NCI-H69 (cell line): ENCODE measurements at regions not wholly inside any gene's neighbourhood (a gene's known extent, or its start where the extent isn't known, plus 50 kb on each side); places are given as distances from the start of the nearest gene placed in this dataset.

Experiments
- DNase-seq: peaks from one replicate; lab custom pipeline; 2025; lab: John Stamatoyannopoulos, UW

DNA sequence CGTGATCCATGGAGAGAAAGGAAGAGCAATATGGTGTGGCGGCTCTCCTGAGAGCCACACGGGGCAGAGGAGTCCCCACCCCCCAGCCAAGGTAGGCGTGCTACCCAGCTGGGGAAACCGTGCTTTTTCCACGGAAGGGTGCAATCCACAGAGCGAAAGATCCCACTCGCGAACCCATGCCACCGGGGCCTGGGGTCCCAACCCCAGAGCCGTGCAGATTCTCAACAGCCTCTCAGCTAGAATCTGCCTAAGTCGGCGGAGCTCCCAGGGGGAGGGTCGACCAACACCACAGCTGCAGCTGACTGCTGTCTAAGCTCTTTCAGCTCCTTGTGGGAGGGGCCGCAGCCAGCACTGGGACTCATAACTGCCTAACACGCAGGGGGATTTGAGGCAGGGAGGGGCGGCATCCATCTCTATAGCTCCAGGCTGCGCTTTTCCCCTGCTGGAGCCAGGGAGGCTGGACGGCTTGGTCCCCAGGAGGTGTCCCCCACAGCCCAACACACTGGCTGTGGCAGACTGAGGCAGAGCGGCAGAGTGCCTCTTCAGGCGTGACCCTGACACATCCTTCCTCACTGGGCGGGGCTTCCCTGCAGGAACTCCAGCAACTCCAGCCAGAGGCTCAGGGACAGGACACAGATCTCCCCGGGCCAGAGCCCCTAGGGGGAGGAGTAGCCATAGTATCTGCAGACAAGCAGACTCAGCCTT, 107.6 kb upstream of the ZBTB20 start:
- DNase-seq: peak; percentile 53

DNA sequence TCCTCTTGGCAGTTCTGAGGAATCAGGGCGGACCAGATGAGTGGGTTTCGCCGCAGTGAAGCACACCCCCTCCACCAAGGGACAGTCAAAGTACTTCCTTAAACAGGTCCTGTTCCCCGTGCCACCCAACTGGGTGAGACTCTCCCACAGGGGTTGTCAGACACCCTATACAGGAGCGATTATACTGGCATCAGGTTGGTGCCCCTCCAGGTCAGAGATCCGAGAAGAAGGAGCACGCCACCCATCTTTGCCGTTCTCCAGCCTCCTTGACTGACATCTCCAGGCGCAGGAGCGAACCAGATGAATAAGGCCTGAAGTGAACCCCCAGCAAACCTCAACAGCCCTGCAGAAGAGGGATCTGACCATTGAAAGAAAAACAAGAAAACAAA, 108.1 kb upstream of the ZBTB20 start:
- no peak for DNase-seq

DNA sequence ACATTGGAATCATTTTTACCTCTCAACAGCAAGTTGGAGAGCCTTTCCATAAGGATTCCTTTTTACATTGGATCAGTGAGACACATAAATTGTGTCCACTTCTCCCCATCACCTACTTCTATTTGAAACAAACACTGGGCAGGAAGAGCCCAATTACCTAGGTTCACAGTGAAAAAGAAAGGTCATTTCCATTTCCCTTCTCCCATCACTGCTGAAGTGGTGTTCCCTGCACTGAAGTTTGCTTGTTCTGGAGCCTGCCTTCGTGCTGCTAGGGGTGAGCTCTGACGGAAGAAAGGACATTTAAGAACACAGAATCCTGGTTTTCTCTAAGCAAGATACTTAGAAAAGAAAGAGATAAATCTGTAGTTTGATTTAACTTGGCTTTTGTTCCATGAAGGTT, 123.8 kb upstream of the ZBTB20 start:
- peak; percentile 30 for DNase-seq

DNA sequence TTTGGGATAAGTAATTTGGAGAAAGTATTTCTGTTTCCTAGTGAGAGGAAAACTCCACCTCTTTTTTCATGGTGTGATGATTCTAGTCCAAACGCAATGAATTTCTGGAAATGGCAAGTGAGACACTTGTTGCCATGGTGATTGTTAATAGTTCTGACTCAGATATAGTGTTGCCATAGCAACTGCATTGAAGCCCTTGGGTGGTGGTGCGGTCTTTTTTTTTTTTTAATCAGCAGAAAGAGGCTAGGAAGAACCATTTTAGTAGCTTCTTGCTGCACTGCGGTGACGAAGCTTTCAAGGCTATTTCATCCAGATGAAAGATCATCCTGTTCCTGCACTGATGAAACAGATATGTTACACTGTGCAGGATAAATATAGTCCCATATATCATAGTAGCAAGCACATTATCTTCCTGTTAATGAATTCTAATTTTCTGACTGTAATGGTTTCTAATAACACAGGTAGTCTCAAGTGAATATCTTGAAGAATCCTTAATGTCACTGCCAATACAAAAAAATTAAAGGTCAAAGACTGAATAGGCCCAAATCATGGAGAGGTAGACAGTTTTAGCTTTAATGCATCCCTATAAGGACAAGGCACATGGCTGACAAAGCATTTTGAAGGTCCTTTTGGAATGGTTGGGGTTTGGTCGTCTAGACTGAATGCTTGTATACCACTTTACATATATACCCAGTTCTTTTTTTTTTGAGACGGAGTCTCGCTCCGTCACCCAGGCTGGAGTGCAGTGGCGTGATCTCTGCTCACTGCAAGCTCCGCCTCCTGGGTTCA, 125.1 kb upstream of the ZBTB20 start:
- DNase-seq: peak; percentile 44

DNA sequence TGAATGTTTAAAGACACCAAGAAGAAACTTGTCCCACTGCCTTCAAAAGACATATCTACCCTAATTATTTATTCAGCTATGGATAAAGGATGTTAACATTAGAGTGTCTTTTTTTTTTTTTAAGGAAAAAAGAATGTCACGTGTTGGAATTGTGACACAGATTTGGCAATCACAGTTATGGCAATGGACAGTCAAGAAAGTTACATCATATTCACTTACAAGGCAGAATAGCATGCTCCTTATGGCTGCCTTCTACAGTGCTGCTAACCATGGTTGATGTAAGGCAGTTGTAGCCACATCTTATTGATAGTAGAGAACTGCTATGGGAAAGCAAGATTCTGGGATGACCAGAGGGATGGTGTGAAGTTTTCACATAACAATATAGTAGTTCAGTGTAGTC, 128.8 kb upstream of the ZBTB20 start:
- no peak for DNase-seq

DNA sequence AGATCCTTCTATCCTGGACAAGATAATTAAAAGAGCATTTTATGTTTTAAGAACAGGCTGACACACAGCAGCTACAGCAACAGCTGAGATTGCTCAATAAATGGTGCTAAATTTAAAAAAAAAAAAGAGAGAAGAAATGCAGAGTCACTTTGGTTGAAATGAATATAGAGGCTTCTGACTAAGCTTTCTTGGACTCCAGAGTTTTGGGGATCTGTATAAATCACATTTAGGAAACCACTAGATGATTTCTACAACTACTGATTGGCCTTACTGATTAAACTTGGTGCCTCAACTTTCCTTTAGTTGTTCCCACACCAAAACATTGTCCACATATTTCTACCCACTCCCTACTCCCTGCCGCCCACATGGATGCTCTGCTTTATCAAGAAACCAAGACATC, 132.9 kb upstream of the ZBTB20 start:
- DNase-seq: no peak

DNA sequence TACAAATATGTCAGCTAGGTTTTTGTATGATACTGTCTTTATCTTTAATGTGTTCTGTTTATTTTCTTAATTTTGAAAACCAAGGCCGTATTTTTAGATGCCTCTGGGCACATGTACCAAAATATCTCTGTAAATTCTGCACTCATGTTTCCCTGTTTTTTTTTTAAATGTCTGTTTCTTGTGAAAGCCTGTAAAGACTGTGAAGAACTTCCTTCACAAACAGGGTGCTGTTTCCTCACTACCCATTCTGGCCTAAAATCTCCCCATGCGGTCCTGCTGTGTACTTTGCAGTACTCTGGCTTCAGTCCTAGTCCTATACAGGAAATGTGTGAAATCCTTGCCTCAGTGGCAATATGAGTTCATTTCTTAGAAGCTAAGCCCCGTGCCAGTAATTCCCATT, 133.4 kb upstream of the ZBTB20 start:
- DNase-seq: no peak

DNA sequence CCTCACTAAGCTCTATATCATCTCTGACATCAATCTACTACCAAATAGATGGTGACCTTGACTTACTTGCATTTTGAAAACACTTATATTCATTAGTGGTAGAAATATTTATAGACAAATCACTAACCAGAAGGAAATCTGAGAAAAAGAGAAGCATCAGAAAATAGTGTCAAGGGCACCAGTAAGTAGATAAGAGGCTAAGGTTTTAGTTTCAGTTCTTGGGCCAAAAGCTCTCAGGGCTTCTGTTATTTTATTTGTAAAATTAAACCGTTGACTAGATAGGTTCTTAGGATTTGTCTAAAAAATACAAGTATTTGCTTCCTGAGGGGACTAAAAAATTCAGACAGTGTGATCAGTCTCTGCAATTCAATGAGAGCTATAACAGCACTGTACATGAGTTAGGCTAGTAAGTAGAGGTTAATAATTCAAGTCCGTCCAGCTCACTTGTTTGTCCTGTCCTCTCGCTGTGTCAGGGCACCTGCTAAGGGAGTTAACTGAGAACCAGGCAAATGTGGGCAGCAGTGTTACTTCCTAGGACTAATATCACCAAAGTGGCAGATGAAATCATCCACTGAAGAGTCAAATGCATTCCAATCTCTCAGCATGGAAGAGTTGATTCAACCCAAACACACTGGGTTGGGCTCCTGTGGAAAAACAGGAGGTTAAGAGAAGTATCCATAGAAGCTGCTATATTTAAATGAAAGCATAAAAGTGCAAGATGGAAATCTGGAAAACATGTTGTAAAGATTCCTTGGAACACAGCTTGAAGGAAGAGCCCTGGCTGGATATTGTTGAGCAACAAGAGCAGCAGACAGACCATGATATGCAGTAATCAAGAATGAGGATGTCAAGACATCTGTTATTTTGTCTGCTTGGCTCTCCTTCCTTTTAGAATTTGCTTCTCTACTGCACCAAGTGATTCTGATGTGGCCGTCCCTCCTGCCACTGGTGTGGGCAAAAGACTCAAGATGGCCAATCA, 134.9 kb upstream of the ZBTB20 start:
- no peak for DNase-seq

DNA sequence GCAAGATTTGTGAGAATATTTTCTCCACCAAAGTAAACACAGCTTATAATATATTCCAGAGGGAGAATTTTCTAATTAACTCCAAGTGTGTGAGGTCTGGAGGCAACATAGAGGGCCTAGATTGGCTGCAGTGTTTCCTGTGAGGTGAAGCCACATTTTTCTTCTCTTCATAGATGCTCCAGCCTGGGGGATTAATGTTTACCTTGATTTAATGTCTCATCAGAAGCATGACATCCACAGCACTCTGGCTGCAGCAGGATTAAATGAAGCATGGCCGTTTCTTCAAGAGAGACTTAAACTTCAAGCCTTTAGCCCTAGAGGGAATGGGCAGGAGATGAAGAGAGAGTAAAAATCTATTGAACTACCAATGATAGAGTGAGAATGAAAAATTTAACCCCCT, 137.9 kb upstream of the ZBTB20 start:
- DNase-seq: no peak

DNA sequence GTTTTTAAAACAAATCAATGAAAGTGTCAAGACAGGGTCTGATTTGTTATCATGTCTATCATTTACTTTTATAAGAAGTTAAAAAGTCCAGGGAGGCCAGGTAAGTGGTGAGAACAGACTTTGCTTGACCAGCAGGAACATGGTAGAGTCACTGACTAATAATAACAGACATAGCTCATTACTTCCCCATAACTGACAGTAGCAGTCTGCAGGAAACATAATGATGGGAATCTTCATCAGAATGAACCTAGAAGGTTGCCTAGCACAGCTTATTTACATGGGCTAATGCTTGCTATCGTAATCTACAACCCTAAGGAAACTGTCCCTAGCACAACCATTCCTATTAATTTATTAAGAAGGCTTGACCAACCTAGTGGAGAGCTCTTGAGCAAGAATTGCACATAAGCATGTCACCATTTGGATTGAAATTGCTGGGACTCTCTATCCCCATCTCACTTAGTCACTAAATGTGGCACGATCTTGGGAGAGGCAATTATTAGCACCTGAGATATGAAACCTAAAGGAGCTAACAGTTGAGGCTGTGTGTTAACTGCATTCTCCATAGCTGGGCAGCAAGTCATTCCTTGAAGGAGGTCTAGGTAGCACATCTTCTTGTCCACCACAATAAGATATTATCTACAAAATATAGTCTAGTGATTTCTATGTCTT, 139.6 kb upstream of the ZBTB20 start:
- no peak for DNase-seq

DNA sequence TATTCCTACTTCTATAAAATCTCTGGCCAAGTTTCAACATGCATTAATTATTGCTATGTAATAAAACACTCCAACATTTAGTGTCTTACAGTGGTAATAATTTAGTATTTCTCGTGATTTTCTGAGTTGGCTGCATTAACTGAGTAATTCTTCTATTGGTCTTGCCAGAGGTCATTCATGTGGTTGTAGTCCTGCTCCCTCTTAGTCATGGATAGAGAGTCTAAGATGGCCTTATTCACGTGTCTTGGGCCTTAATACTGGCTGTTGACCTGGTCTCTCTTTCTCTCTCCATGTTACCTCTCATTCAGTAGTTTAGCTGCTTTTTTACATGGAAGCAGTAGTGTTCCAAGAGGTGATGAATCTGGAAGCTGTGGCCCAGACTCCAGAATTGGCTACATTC, 140.1 kb upstream of the ZBTB20 start:
- DNase-seq: no peak

DNA sequence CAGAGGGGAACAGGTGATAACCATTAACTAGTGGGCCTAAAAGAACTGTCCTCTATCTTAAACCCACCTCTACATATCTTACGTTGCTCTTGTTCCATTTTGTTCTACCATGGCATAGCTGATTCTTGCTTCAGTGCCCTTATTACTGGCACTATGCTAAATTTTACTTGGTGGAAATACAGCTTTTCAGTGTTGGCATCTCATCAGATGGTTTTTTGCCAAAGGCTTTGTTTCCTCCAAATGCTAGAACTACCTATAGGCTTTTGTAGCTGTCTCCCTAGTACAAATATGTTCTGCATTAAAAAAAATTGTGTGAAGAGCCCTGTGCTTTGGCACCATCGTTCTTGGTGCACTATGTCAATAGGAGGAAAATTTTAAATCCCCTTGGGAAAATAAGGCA, 145.0 kb upstream of the ZBTB20 start:
- no peak for DNase-seq

DNA sequence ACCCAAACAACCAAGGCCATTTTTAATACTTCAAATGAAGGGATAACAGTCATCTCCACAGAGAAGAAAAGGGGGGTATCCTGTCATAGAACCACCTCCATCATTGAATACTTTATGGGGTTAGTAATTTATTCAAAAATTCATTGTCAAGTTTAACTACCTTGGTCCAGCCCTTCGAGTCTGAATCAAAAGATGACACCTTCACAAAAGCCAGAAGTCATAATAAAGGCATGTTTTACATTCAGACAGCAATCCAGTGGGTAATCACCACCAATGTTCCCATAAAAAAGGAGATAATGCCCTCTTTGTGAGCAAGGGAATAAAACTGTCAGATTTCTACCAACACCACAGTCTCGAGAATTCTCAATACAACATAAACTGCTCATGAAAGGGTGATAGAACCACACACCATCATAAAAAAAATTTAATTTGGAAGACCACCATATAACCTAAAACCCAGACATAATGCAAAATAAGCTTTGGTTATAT, 145.6 kb upstream of the ZBTB20 start:
- no peak for DNase-seq

DNA sequence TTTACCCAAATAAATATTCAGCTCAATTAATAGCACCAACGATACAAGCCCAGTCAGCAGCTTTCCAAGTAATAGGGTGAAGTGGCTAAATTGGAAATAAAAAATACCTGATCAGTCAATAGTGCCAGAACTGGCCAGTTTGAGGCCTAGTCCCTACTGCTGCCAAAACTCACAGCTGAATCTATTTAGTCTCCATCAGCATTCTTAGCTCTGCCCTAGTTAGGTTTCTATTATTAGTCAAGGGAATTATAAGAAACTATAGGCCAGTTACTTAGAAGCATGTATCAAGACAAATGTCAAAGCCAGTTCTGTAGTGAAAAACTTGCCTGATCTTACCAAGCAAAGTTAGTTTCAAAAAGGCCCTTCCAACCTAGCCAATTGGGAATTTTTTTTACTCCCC, 146.2 kb upstream of the ZBTB20 start:
- no peak for DNase-seq

DNA sequence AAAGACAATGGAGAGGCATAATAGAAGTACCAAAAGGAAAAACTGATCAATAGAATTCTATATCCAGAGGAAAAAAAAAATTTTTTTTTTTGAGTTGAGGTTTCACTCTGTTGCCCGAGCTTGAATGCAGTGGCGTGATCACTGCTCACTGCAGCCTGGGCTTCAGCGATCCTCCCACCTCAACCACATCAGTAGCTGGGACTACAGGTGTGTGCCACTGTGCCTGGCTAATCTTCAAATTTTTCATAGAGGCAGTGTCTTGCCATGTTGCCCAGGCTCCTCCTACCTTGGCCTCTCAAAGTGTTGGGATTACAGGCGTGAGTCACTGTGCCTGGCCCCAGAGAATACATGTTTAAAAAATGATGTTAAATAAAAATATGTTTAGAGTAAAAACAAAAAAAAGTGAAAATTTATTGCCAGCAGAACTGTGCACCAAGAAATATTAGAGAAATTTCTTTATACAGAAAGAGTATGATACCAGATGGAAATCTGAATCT, 154.3 kb upstream of the ZBTB20 start:
- no peak for DNase-seq

DNA sequence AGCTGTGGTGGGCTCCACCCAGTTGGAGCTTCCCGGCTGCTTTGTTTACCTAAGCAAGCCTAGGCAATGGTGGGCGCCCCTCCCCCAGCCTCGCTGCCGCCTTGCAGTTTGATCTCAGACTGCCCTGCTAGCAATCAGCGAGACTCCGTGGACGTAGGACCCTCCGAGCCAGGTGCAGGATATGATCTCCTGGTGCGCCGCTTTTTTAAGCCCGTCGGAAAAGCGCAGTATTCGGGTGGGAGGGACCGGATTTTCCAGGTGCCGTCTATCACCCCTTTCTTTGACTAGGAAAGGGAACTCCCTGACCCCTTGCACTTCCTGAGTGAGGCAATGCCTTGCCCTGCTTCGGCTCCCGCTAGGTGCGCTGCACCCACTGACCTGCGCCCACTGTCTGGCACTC, 170.9 kb upstream of the ZBTB20 start:
- peak; percentile 38 for DNase-seq

DNA sequence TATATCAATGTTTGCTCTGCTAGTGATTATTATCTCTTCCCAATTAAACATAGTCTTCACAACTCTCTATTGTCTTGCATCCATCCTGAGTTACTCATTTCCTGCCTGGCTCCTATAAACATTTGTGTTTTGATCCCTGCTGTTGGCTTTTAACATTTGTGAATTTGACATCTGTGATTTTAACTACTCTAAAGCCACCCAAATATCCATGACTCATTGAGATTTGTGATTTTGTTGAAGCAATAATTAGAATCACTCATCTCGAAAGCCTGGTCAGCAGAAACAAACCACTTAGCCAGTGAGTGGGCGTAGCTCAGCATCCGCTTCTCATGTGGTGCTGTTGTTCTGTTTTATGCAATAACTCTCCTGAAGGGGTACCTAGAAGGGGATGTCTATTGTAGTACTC, 174.3 kb upstream of the ZBTB20 start:
- peak; percentile 86 for DNase-seq

DNA sequence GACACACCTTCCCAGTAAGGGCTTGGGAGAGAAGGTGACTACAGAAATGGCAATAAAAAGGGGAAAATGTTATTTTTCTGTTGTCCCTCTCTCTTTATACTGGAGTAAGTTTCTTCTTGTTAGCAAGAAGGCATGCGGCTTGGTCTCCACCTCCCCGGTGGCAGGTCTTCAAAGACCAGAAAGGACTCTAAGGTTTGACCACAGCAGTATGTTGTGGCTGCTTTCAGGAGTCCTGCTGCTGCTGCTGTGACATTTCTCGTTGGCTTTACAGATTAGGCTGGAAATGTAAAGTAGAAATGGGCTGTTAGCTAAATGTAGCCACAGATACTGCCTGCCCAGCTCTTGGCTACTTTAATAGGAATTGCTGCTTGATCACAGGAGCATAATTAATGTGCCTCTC, 175.8 kb upstream of the ZBTB20 start:
- no peak for DNase-seq

DNA sequence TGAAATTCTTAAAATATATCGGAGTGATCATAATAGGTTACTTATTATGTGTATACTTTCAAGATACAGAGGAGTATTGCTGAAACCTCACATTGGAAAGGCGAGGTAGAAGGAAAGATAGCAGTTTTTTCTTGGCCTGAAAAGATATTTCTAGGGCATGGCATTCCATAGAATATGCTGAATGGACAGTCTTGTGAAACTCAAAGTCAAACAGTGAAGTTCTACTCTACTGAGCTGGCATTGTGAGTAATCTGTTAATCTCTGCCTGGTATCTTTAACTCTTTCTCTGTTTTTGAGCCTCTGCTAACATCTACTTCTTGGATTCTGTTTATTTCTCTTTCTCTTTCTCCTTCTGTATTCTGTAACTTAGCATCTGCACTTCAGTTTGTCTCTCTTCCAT, 176.3 kb upstream of the ZBTB20 start:
- no peak for DNase-seq

DNA sequence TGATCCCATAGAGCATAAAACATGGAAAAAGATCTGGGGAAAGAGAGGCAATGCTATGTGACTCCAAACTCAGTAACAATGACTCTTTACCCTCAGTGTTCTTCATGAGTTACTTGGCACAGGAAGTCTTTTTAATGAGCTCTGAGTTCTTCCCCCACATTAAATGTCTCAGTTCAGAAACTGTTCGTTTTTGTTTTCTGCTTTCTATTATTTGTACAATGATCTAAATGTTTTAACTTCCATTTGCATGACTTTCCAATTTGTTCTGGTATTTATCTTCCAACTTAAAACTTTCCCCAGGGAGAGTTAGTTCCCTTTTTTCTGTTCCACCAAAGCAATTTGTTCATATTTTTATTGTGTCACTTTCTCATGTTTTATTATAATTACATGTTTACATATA, 177.0 kb upstream of the ZBTB20 start:
- DNase-seq: no peak

DNA sequence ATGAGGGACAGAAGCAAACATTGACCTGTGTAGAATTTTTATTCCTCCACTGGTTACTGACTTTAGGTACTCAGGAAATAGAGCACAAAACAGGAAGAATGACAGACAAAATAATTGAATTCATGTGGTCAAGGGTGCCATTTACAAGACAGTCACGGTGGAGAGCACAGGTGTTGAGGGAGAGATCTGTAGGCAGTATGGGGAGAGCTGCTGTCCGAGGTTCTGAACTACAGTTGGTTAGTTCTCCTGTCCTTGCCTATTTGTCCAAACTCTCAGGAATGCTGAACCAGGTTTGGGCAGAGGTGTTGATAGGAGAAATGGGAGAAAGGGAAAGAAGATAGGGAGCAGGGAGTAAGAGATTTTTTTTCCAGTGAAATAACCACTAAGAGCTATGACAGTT, 178.5 kb upstream of the ZBTB20 start:
- no peak for DNase-seq

DNA sequence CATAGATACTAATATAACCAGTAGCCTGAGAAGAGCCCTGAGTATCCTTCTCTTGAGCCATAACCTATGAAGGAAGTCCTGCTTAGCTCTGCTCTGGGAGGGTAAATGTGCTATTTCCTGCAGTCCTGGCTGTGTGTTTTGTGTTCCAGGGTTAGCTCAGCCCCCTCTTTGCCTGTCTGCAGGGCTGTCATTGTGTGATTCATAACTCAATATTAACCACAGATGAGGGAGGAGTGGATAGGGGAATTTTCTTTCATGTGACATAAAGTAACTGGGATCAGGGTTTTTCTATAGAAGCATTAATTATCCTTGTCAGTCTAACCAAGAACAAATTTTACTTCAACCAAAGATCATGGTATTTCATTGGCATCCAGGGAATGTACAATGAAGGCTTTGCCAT, 183.3 kb upstream of the ZBTB20 start:
- DNase-seq: peak; percentile 51
